HG03108 (cell line): ENCODE measurements at regions not wholly inside any gene's neighbourhood (a gene's known extent, or its start where the extent isn't known, plus 50 kb on each side); places are given as distances from the start of the nearest gene placed in this dataset.
"Not testable (repeated sequence)": the region's sequence is repeated elsewhere in the genome, so short reads cannot be mapped to it uniquely, and the experiment has no call there.

Source experiments
- ATAC-seq: cut with Tn5 transposase; IDR thresholded peaks from one replicate; pipeline ENCODE4 v1.9.1; 2021; ENCODE audit warnings: moderate library complexity; ENCODE audit not compliant: unreplicated experiment

DNA sequence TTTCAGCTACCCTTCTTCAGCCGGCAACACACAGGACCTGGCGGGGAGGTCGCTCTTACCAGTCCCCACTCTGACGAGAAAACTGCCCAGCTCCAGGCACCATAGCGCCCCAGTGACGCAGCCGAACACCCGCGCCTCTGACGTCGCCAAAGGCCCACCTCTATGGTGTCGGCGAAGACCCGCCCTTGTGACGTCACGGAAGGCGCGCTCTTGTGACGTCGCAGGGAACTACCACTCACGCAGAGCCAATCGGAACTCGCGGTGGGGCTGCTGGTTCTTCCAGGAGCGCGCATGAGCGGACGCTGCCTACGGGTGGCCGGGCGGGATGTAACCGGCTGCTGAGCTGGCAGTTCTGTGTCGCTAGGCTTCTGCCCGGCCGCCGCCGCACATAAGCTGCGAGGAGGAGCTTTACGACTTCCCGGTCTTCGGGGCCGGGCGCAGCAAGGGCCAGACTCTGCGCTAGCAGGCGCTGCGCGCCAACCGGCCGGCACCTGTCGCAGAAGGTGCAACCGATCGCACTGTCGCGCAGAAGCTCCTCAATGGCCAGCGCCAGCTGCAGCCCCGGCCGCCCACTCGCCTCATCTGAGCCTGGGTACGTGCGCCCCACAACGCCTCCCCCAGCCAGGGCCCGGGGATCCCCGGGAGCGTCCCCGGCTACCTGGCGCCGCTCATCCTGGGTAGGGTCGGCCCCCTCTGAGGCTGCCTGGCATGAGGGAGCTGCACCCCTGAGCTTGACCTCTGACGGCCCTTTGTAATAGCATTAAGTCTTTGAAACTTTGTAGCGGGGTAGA is 121.3 kb upstream of the FBXO28 start:
- ATAC-seq, result peak; percentile 100

DNA sequence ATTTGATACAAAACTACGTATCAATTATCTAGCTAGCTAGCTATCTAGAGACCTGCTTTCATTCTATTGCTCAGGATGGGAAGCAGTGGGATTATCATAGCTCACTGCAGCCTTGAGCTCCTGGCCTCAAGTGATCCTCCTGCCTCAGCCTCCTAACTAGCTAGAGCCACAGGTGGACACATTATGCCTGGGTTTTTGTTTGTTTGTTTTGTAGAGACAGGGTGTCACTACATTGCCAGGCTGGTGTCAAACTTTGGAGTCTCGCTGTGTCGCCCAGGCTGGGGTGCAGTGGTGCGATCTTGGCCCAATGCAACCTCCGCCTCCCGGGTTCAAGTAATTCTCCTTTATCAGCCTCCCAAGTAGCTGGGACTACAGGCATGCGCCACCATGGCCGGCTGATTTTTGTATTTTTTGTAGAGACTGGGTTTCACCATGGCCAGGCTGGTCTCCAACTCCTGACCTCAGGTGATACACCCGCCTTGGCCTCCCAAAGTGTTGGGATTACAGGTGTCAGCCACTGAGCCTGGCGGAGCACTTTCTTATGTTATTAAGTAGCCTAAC is 122.5 kb upstream of the FBXO28 start:
- ATAC-seq, result not testable (repeated sequence)

DNA sequence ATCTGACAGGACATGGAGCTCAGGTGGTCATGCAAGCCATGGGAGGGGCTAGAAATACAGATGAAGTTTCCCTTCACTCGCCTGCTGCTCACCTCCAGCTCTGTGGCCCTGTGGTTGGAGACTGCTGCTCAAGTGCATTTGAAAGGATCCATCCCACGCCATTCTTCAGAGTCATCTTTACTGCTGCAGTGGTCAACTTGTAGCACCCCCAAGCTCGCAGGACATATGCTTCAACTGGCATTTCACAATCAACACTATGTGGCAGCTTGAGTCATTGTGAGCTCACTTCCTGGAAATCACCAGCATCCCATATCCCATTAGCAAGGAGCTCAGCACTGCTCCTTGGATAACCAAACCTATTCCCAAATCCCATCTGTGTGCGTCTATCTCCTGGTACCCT is 116.2 kb upstream of the TP53BP2 start:
- not testable (repeated sequence) for ATAC-seq

DNA sequence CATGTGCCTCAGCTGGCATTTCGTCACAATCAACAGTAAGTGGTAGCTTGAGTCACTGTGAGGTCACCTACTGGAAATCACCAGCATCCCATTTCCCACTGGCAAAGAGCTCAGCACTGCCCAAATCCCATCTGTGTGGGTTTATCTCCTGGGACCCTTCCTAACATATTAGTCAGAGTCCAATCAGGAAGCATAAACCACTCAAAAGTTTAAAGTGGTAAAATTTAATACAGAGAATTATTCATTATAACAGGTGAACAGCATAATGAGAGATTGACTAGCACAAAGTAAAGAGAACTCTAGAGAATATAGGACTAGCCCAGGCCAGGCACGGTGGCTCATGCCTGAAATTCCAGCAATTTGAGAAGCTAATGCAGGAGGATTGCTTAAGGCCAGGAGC is 107.1 kb upstream of the TP53BP2 start:
- not testable (repeated sequence) for ATAC-seq

DNA sequence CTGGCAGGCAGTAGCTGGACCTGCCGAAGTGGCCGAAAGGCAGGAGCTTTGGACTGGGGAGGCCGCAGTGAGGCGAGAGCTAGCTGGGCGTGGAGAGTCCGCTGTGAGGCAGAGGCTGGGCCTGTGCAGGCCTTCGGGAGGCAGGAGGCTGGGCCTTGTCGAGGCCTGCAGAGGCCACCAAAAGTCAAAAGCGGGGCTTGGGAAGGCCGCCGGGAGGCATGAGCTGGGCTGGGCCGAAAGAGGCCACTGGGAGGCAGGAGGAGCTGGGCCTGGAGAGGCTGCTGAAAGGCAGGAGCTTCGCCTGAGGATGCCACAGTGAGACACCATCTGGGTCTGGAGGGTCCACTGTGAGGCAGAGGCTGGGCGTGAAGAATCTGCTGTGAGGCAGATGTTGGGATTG is 105.8 kb upstream of the TP53BP2 start:
- ATAC-seq, result not testable (repeated sequence)

DNA sequence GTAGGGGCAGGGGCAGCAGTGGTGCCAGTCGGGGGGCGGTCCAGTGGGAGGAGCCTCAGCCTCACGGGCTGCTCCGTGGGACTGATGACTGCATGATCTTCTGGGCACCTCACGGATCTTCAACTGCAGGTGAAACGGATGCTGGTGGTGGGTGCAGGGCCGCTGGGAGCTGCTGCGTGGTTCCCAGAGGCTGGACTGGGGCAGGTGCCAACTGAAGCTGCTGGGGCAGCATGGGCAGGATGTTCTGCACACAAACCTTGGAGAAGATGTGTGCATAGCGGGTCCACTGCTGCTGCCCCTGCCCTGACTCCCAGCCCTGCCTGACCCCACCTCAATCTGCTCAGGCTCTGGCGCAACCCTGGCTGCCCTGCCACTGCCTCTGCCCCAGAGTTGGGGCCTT is 104.2 kb upstream of the TP53BP2 start:
- ATAC-seq, result not testable (repeated sequence)

DNA sequence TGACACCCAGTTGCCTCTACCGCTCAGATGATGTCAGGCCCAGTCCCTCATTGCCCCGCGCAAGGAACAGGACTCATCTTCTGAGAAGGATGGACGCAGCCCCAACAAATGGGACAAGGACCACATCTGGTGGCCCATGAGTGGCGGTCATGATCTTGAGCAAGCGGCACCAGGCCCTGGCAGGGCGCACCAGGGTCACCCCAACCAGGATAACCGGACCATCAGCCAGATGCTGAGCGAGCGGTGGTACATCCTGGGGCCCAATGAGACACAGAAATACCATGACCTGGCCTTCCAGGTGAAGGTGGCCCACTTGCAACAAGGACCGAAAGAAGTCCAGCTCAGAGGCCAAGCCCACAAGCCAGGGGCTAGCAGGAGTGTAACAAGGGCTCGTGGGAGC is 102.3 kb upstream of the TP53BP2 start:
- ATAC-seq, result not testable (repeated sequence)

DNA sequence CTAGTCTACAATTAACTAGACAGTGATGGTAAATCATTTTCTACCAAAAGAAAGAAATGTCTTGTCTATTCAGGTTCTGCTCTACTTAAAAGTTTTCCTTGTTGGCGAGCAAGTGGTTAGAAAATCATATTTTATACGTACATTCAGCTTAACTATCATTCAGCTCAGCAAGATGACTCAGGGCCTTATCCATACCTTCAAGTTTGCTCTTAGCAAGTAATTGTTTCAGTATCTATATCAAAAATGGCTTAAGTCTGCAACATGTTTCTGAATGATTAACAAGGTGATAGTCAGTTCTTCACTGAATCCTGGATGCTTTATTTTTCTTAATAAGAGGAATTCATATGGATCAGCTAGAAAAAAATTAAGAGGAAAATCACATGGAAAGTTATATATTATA is 90.8 kb upstream of the TP53BP2 start:
- not testable (repeated sequence) for ATAC-seq

DNA sequence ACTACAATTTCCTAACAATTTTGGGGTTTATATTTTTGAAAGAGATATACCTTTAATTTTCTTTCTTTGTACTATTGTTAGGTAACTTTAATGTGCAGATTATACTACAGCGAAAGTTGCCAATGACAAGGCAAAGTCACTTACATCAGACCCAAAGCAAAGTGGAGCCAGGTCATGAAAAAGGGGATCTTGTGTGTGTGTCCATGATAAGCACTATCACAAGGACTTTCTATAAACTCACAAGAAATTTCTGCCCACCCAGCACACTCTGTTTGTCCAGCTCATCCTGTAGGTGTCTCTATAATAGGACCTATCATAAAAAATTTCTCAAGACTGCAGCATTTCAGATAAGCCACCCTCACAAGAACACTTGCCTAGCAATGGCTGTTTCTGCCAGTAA is 85.7 kb upstream of the TP53BP2 start:
- not testable (repeated sequence) for ATAC-seq

DNA sequence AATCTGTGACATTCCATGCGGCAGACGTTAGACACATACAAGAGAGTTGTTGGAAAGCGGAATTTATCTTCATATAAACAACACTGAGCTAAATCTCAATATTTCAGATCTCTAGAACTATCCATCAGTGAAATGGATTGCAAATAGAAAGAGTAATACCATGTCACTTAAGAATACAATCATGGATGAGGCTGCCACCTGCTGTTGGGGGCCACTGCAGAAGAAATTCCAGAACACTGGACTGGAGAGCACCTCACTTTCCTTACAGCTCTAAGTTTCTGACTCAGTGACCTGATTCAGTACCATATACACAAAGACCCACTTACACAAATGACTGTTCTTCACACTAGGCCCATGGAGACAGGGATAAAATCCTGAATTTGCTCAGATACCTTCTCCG is 75.1 kb upstream of the TP53BP2 start:
- ATAC-seq, result not testable (repeated sequence)

DNA sequence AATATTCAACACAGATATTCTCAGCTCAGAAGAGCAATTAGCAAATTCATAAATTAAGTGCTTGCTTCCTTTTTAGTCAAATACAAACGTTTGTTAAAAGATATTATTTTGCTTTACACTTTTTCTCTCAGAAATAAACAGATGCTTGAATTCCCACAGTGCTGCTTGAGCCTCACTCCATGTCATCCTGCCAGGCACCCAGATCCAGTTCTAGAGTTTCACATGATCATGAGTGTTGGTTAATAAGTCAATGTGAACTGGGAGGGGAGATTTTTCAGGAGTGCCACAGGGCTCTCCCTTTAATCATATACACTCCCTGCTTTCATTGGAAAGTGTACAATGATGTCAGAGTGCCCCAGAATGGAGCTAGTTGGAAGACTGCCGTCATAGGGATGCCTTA is 69.7 kb upstream of the TP53BP2 start:
- ATAC-seq, result not testable (repeated sequence)

DNA sequence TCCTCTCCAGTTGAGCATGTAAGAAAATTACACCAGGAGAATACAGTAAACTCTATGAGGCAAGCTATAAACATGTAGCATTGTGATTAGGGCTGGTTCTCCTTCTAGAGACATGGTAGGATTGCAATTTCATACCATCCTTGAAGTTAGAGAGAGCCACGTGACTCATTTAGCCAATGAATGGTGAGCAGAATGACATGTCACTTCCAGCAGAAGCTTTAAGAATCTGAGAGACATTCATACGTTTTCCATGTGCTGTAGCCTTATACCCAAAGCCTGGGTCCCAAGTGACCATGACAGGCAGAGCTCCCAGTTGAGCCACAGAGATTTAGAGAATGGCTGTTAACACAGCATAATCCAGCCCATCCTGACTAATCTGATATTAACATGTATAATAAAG is 68.0 kb upstream of the TP53BP2 start:
- ATAC-seq, result not testable (repeated sequence)

DNA sequence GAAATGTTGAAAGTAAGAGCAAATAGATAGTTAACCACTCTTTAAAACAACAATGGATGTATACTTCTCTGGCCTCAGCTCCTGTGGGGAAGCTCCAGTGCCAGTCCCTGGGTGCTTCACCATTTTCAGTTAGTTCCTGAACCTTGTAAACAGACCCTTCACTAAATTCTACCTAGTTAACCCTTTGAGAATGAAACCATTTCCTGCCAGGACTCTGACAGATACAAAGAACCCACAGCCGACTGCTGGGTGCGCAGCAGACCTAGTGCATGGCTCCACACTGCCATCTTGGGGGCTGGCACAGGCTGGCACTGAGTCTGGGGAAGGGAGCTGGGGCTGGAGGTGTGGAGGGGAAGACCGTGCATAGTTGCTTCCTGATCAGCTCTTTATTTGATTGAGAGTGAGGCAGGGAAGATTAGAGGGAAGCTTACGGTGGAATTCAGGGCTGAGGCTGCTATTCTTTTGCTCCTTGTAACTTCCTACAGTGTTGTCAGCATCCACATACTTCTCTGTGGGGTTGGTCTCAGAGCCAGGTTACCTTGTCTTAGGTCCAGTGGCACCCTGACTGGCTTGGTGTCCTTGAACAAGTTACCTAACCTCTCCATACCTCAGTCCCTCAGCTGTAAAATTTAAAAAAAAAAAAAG is 62.3 kb upstream of the TP53BP2 start:
- not testable (repeated sequence) for ATAC-seq

DNA sequence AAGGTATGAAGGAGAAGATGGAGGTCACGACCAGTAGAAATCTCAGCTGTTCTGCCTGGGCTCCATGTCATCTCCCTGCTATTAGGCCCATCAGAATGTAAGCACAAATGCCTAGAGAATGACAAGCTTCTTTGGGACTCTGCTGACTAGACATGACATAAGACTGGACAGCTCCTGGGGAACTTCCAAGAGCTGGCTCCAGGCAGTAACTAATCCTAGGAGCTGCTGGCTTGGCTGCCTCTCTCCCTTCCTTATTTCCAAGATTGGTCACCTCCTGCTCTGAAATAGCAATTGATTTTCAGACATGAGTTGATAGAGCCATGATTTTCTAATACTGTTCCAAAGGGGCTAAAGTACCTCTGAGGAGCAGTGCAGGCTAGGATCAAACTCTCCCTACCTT is 57.5 kb upstream of the TP53BP2 start:
- not testable (repeated sequence) for ATAC-seq

DNA sequence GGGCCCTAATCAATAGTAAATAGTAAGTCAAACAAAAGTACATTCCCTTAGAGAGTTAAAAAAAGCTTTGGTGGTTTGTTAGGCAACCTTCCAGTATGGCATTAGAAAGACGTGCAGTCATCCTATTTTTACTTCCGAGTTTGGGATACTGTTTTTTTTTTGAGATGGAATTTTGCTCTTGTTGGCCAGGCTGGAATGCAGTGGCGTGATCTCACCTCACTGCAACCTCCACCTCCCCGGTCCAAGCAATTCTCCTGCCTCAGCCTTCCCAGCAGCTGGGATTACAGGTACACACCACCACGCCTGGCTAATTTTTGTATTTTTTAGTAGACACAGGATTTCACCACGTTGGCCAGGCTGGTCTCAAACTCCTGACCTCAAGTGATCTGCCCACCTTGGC is 54.0 kb upstream of the TP53BP2 start:
- ATAC-seq, result not testable (repeated sequence)

DNA sequence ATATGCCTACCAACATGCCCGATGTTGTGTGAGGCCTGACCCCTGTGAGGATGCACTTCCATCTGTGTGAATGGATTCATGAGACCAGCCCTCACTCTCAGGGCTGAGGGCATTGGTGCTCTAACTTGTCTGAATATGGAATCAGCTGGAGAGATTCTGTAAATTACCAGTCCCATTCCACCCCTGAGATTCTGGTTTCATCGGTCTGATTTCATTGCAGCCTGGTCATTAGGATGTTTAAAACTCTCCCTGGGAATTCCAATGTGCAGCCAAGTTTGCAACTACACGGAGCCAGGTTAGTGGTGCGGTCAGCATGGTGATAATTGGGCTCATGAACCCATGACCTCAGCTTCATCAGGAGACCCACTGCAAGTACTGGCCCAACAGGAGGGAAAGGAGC is 51.4 kb upstream of the TP53BP2 start:
- not testable (repeated sequence) for ATAC-seq

DNA sequence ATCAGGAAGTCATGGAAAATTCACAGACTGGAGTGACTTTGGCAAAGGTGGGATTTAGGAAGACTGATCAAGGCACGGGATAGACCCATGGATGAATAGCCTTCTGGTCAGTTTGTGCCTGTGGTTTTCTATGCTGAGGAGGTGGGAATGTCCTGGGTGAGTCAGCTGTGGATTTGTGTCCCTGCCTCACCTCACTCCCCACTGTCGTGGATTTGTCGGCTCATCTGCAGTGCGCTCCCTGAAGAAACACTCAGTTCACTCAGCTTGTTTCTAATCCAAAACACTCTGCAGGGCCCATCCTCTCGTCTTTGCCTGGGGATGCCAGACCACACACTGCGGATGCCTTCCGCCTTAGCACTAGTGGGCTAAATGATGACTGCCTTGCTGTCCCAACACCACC is 50.2 kb upstream of the TP53BP2 start:
- not testable (repeated sequence) for ATAC-seq
